DND-41 (cell line): ENCODE measurements at regions not wholly inside any gene's neighbourhood (a gene's known extent, or its start where the extent isn't known, plus 50 kb on each side); places are given as distances from the start of the nearest gene placed in this dataset.
"Not testable (repeated sequence)": the region's sequence is repeated elsewhere in the genome, so short reads cannot be mapped to it uniquely, and the experiment has no call there.

Experiments used
- CTCF ChIP-seq: IDR thresholded peaks from 2 replicates; pipeline ENCODE4 v1.5.1; 2012; ENCODE audit warnings: borderline replicate concordance, low read length, moderate library complexity, mild to moderate bottlenecking; ENCODE audit not compliant: poor library complexity, severe bottlenecking; ENCODE audit errors: extremely low read depth
- EZH2 ChIP-seq: IDR thresholded peaks from 3 replicates; pipeline ENCODE4 v1.6.1; 2012; ENCODE audit warnings: borderline replicate concordance, low read depth, mild to moderate bottlenecking, moderate library complexity, low read length, inconsistent platforms; ENCODE audit not compliant: severe bottlenecking

- not testable (repeated sequence) for TF ChIP-seq EZH2, CTCF
Observed at GRCh38 chr2:142695350-142696257, 181.9 kb upstream of the KYNU start.
